ENCODE measurements at regions not wholly inside any gene's neighbourhood (a gene's known extent, or its start where the extent isn't known, plus 50 kb on each side); places are given as distances from the start of the nearest gene placed in this dataset.

DNA sequence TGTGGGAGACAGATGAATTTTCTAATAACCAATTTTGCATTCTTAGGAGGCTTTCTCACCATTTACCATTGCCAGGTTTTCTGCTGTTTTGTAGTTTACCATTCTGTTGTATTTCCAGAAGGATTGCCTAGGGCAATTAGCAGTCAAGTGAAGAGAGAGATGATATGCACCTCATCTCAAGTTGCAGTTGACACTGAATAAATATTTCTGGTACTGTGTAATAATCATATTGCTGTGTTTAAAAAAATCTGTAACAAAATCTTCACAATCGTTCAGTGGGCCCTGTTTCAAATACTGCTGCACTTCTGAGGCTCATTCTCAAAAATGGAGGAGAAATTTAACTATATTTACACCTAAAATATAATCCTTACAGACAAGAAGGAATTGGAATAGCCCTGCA, 706.1 kb upstream of the PTPRD start:
- DNase-seq: no peak

DNA sequence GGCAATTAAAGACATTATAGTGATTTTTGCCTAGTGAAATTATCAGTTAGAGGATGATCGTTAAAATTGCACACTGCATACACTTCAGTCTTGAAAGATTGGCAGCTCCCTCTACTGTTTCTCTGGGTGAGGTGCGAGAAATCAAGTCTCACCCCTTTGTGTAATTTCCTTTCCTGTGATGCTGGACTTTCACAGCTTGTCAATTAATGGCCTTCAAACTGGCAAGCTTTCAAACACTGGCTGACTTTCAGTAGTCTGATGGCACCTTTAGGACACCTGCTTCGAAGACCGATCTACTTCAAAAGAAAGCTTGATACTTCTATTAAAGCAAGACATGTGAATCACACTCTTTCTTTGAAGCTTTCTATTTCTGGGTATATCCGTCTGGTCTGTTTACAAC, 706.7 kb upstream of the PTPRD start:
- DNase-seq: peak in 18 of 58 donors; percentile 1 to 51 (median 14)

DNA sequence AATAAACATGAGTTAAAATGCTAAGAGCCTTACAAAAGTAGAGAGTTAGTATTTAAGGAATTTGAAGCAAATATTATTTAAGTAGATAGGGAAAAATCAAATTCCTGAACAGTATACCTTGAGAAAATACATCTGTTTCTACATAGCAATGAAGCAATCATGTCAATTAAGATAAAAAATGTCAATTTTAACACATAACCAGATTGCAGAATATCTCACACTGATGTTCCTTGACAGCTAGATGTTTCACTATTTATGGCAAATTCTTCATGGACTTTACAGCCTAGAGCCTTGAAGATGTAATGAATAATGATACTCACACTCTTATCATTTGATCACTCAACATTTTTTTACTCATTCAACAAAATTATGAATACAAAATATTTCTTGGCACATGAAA, 708.2 kb upstream of the PTPRD start:
- DNase-seq: no peak

DNA sequence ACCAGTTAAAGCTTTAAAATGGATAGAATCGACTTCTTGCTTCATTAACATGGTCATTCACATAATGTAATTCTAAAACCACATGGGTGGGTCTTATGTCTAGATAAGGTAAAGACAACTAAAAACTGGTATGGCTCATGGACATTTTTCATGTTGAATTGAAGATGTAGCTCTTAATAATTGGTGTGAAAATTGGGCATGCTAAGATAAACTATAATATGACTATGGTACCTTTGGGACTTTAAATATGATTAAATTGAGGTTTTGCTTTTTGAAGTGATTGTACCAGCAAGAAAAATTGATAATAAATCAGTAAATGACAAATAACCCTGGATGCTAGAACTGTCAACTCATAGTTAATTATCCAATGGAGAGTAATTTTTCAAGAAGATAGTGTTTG, 710.7 kb upstream of the PTPRD start:
- no peak for DNase-seq

DNA sequence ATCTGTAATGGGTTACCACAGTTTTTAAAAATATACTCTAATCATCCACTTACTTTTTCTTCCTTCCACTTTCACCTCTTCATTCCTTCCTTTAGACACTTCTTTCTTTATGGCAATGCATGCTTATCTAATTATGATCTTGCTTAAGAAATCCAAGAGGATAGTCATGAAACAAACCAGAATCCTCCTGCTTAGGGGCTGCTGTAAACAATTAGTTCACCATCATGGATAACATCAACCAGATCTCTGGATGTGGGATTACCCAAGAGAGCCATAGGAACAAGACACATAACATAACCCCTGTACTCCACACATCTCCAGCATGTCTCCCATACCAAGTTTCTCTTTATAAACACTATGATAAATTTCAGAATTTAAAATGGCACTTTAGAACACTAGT, 713.4 kb upstream of the PTPRD start:
- no peak for DNase-seq

DNA sequence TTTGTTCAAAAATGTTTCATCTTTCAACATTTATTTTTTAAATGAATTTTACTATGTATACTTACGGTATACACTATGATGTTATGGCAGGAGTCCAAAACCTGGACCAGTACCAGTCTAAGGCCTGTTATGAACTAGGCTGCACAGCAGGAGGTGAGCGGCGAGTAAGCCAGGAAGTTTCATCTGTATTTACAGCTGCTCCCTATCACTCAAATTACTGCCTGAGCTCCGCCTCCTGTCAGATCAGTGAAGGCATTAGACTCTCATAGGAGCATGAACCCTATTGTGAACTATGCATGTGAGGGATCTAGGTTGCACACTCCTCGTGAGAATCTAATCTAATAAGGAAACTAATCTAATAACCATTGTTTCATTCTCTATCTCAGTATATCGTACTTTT, 715.5 kb upstream of the PTPRD start:
- no peak for DNase-seq

DNA sequence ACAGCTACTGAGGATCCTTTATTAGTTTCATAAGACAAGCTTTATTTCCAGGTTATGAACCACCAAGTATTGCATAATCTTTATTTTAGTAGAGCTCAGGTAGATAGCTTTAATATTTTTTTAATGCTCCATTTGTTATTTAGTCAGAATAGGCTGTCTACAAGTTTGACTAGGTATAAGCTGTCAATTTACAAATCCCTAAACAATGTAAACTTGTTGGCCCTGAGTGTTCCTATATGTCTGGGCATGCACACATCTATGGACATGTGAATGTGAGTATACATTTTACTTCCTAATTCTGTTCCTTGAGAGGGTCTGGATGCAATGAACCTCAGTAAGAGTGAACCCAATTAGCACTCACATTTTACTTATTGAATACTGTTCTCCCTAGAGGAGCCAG, 722.2 kb upstream of the PTPRD start:
- DNase-seq: no peak

DNA sequence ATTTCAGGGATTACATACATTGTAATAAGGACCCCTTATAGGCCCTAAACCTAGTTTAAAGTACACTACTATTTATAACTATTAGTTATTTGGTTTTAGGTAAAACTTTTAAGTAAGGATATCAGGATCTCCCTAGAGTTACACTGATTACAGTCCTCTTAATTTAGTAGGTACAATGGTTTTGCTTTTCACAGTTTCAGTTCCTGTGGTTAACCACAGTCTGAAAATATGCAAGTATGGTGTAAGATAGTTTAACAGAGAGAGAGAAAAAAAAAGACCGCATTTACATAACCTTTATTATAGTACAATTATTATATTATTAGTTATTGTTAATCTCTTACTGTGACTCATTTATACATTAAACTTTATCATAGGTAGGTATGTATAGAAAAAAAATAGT, 725.3 kb upstream of the PTPRD start:
- no peak for DNase-seq

DNA sequence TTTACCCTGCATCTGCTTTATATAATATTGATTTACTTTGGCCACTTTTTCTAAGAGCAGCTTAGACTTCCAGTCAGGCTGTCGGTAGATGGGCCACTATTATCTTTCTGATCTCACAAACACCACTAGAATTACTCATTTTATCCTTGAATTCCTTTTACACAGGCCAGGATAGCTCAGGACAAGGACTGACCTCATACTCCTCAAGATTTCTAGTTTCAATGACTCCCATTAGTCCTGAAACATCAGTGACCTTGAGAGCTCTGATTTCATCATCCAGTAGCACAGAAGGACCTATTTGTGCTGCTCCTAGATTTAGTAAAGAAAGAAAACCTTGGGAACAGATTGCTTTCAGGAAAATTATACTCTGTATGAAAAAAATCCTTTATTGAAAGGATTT, 727.9 kb upstream of the PTPRD start:
- no peak for DNase-seq

DNA sequence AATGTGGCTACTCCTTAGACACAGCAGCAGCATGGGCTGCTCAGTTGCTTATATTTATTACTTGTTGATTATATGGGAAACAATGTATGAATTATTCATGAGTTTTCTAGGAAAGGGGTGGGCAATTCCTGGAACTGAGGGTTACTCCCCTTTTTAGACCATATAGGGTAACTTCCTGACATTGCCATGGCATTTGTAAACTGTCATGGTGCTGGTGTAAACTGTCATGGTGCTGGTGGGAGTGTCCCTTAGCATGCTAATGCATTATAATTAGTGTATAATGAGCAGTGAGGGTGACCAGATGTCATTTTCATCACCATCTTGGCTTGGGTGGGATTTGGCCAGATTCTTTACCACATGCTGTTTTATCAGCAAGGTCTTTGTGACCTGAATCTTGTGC, 734.6 kb upstream of the PTPRD start:
- DNase-seq: no peak

DNA sequence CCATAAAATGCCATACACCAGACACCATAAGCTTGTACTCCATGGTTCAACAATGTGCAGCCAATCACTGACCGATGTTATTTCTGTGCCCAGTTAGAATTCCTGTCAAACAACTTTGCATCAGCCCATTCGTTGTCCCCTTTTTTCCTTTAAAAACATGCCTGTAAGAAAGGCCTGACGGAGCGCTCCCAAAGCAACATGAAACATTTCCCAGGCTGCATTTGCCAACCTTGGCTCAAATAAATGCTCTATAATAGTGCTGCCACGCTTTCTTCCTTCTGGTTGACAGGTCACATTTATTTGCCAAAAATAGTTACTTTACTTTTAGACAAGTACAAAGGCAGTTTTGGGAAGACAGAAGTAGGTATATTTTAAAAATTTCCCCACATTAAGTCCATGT, 735.6 kb upstream of the PTPRD start:
- no peak for DNase-seq

DNA sequence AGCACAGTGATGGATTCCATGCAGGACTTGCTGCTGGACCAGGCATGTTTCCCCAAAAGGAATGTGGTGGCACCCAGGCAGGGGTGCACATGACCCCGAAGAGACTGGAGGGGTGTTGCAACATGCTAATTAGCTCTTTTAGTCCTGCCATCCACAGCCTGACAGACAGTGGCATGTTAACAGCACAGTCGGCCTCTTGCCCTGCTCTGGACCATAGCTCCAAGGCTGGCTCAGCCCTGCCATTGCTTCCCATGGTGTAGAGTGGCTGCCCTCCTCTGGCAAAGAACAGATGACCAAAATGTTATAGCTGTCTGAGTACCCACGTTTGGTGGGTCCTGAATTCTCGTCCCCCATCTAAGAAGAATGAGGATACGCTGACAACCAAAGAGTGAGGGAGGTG, 736.4 kb upstream of the PTPRD start:
- no peak for DNase-seq

DNA sequence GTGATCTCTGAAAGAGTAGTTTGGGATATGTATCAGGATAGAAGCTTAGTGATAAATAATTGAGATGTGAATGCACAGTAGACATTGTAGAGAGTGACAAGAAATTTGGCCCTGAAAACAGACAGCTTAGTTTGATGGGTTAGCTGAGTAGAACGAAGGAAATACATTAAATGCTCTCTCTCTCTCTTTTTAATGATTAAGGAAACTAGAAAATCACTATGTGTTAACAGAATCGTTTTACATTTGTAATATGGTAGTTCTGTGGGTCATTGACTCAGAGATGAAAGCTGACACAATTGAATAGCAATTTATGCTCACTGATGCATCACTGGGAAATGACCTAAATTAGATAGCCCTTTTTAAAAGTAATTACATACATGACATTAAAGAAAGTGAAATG, 739.8 kb upstream of the PTPRD start:
- DNase-seq: no peak

DNA sequence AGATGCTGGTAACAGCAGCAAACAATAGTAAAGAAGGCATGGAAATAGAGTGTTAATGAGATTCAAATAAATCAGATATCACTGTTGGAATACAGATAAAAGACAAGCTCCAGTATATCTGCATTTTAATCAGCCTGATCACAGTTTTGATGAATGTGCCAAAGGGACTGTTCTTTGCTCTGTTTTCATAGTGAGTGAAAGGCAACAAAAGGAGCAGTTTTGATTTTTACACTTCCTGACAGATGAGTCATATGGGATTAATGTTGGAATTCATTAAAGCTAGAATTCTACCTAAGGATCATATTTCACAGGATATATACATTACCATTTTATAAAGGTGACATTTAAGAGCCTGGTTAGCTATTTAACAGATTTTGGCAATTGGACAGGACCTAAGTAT, 743.3 kb upstream of the PTPRD start:
- DNase-seq: no peak

DNA sequence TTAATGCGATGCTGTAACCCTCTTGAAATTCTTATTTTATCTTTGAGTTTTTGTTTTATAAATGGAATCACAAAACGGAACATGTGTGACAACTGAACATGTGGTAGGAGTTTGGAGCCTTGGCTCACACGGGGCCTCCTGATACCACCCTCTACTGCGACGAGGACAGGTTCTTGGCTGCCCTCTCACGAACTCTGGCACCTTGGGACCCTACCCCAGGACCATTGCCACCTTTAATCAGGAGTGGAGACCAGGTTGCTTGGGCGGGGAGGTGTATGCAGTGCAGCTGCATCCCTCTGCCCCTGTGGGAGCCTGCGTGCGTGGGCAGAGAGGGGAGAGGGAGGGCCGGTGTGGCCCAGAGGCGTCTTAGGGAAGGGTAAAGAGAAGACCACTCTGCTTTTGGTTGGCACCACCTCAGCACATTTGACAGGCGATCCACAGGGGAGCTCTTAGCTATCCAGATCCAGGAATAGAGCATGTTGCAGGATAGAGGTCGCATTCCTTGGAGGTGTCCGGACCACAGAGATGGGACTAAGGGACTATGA, 753.9 kb upstream of the PTPRD start:
- DNase-seq: no peak

DNA sequence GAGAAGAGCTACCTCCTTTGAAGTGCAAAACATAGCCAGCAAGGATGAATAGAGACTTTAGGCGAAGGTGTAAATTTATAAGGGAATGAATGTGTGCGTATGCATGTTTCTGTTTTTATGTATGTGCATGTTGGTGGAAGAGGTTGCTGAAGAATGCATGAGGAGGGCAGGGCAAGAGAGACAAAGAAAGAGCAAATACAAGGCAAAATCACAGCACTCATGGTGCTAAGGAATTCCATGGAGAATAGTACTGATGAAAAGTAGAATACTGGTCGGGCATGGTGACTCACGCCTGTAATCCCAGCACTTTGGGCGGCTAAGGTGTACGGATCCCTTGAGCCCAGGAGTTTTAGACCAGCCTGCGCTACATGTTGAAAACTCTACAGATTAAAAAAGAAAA, 762.1 kb upstream of the PTPRD start:
- no peak for DNase-seq

DNA sequence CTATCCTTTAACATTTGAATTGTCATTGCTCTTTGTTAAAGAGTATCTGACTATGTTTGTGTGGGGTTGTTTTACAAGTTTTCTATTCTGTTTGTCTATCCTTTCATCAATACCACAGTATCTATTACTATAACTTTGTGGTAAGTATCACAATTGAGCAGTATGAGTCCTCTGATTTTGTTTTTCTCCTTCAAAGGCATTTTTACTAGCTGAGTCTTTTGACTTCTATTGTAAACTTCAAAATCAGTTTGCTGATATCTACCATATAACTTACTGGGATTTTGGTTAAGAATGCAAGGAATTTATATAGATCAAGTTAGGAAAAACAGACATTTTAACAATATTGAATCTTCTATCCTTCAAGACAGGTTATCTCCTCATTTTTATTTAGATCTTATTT, 789.8 kb upstream of the PTPRD start:
- no peak for DNase-seq

DNA sequence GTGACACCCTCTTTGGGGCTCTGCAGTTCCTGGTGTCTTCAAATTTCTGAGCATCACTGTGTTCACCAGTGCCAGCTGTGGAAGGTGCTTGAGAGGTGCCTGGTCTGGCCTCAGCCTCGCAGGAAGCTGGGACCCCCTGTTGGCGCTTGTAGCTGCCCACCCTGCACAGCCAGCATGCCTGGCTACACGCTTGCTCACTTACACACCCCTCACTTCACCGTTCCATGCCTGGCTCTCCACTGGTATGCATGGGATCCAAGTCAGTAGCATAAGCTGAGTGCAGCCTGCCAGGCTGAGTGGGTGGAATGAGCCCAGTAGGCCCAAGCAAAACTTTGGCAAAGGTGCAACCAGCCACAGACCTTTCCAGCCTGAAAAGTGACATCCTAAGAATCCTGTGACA, 801.4 kb upstream of the PTPRD start:
- DNase-seq: no peak

DNA sequence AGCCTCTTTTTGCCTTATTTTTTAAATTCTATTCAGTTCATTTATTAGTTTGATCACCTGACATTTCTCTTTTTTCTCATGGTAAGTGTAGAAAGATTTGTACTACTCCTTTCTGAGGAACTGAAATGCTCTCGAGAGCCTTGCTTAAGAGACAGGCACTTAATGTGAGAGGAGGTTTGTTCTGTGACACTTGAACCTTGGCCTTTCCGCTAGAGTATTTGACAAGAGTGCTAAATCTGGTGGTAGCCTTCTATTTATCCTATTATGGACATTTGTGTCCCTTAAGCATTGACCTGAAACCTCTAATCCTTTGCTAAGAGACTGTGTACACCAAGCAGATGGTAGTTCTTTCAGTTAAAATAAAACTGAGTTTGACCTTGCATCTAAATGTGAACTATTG, 805.0 kb upstream of the PTPRD start:
- no peak for DNase-seq

DNA sequence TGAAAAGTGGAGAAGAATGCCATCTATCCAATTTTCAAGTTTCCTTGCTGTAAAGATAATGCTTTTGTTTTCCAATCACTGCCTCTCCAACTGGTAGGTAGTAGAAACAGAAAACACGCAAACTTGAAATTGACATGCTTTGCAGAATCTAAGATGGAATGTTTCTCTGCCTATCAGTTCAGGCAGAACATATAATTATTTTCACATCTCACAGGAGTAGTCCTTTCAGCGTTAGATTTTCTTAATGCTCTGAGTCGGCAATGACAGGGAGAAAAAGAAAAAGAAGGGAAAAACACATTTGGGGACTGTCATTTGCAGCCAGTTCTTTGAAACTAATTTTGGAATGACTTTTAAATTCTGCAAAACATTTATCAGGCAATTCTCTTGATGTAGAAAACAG, 818.7 kb upstream of the PTPRD start:
- no peak for DNase-seq

DNA sequence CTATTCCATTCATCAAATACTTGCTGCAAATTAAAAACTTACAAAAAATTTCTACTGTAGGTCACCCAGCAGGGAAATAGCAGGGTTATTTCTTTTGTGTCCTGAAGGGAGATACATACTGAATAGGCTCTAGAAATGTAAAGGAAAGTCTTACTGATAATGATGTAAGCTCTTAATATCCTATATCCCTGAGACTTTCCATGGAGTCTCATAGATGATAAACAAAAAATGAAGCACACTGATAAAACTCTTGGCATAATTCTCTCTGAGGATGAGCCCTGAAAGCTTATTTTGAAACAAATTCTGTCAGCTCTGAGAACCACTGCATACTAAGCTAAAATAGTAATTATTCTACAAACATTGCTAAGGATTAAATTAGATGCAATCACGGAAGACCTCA, 819.6 kb upstream of the PTPRD start:
- DNase-seq: no peak

DNA sequence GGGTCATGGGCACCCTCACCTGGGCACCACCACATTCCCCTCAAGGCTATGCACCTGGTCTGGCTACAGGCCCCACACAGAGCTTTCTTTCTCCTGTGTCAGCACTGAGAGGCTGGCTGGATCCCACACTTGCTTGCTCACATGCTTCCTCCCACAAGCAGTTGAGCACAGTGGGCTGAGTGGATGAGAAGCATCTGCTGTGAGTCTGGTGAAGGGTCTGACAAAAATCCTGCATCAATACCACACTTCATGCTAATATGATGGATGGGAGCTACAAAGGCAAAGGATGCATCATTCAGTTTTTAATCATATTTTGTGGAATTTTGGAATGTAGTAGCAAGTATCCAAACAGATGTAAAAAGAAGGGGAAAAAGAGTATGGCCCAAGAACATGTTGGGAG, 830.8 kb upstream of the PTPRD start:
- DNase-seq: no peak

DNA sequence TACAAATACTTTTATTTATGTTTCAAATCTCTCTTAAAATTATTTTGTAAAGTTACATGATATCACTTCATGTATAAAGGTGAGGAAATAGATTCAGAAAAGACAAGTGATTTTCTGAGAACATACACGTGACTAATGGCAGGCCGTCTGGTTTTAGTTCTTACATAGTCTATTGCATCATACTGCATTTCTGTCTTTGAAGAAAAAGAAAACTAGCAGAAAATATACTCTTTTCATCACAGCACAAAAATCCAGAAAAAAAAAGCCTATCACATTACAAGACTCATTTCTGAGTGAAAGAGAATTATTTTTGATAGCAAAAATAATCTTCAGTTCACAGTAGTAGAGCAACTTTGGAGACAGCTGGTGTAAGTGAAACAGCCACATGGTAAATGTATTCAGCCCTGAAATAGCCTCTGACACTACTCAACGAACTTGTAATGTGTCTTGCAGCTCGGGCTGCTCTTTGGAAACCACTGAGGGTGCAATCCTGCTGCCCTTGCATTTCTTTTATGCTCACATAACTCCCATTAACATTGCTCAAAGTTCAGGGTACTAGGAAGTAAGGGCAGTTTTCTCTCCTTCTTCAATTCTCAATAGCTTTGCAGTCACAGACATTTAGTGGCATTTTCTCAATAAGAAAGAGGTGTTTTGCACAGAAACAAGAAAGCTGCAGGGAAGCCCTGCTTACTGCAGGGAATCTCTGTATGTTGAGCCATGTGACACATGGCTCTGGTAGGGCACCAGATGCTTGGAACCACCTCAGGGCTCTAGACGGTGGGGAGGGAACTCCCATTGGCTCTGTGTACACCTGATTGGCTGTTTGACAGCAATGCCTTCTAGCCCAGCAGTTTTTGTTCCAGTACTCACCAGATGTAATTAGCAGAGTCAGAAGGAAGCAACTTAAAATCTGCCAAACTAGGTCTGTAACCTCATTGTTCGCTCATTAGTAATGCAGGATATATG, 845.3 kb upstream of the PTPRD start:
- DNase-seq: peak in 7 of 58 donors; percentile 3 to 28 (median 10)

All from anterior cingulate cortex (tissue), 58 donors.